Uterus (tissue), 3 donors: ENCODE measurements at regions not wholly inside any gene's neighbourhood (a gene's known extent, or its start where the extent isn't known, plus 50 kb on each side); places are given as distances from the start of the nearest gene placed in this dataset.

Source experiments
- DNase-seq, 2 donors: peaks; one replicate each; pipeline ENCODE4 v3.0.0-alpha.2; 2019 to 2020
- H3K27ac ChIP-seq, 2 donors: fragments of 200-600 bp; sonication (generic); 1 replicate in 1 of 2; 2 replicates in 1 of 2; pipeline ENCODE4 v1.5.1; 2016 to 2018
- H3K27me3 ChIP-seq, 2 donors: fragments of 200-600 bp; sonication (generic); one replicate each; pipeline ENCODE4 v1.5.1; 2018 to 2019; ENCODE audit warnings: control low read depth in 1 of 2
- H3K36me3 ChIP-seq, 2 donors: fragments of 200-600 bp; sonication (generic); one replicate each; pipeline ENCODE4 v1.5.1; 2019; ENCODE audit warnings: control low read depth in 1 of 2
- H3K4me1 ChIP-seq, 2 donors: fragments of 200-600 bp; sonication (generic); one replicate each; pipeline ENCODE4 v1.5.1; 2018 to 2019; ENCODE audit warnings: control low read depth in 1 of 2
- H3K4me3 ChIP-seq, 2 donors: fragments of 200-600 bp; sonication (generic); 1 replicate in 1 of 2; 2 replicates in 1 of 2; pipeline ENCODE4 v1.5.1; 2018 to 2019; ENCODE audit warnings: mild to moderate bottlenecking in 1 of 2
- H3K9me3 ChIP-seq, 2 donors: fragments of 200-600 bp; sonication (generic); one replicate each; pipeline ENCODE4 v1.5.1; 2019; ENCODE audit warnings: control low read depth in 1 of 2
- CTCF ChIP-seq, 4 experiments: fragments of 200-600 bp in 2 of 4; fragments of 450-650 bp in 2 of 4; sonication (generic) in 2 of 4; IDR thresholded peaks; one replicate each; pipeline ENCODE4 v1.5.1; 2016 to 2019; ENCODE audit warnings: antibody characterized with exemption in 4 of 4, mild to moderate bottlenecking in 2 of 4, moderate library complexity in 1 of 4
- POLR2A ChIP-seq, 2 donors: fragments of 450-650 bp; IDR thresholded peaks; one replicate each; pipeline ENCODE4 v1.6.1; 2016; ENCODE audit warnings: antibody characterized with exemption in 2 of 2, mild to moderate bottlenecking in 1 of 2, moderate library complexity in 1 of 2
- intact Hi-C: fragments of 100-400 bp; cut with DNase I; formaldehyde crosslinking; loops from one replicate; pipeline ENCODE4 v1.15.1; 2023; ENCODE audit warnings: low total_unique reads
- donor health status: DM: yes; HTN: yes; CAD: no.

DNA sequence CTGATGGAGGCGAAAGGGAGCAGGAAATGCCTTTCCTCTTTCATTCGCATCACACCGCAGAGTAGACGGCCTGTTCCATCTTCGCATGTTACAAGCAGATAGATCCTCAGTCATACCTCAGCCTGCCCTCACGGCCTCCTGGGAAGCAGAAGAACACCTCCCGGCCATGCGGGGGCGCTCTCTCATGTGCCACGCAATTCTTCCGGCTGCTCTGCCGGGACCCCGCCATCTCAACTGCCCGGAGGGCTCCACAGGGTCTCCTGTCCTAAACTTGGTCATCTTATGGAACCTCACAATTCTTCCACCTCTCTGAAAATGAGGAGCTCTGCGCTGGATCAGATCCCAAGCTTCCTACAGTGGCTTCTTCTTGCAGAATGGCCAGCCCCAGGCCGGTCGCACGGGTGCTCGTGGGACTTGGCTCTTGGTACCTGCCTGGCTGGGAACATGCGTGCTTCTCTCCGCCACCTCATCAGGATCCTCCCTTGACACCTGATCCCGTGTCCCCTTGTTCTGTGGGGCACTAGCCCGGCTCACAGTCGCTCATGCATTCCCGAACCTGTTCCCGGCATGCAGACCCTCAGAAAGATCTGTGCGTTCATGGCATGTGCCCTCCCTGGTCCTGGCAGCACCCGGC is 262.8 kb upstream of the SHH start:
- no peak for DNase-seq
- no peaks in the 10 kb centered on the region for H3K4me1 ChIP-seq
- H3K9me3 ChIP-seq = no peaks in the 10 kb centered on the region
- no peaks in the 10 kb centered on the region for H3K36me3 ChIP-seq
- intact Hi-C loops = no loop called here
- H3K27ac ChIP-seq = no peak overlapping the region
- H3K27me3 ChIP-seq = no peaks in the 10 kb centered on the region
- TF ChIP-seq POLR2A (IDR thresholded peaks at IDR 0.05) (no peak), CTCF (IDR thresholded peaks at IDR 0.05) (no peak)
- no peak overlapping the region for H3K4me3 ChIP-seq

DNA sequence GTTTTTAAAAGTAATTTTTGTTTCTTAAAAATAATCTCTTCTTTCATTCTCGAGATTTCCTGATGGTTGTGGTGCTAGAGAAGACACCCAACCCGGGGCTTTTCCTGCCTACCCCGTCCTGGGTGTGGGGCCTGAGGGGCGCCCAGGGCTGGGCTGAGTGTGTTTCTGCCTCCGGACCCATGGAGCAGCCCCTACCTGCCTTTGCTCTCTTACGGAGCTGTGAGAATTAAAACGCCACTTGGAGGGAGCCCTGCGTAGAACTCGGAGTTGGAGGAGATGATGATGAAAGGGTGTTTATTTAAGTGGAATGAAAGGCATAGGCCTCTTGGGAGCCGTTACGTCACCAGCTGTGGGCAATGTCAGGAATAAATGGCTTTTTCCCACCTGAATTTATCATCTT is 261.8 kb upstream of the SHH start:
- Histone ChIP-seq H3K9me3 (no peaks in the 10 kb centered on the region), H3K4me3 (no peak overlapping the region), H3K4me1 (no peaks in the 10 kb centered on the region), H3K36me3 (no peaks in the 10 kb centered on the region), H3K27me3 (no peaks in the 10 kb centered on the region), H3K27ac (no peak overlapping the region)
- TF ChIP-seq CTCF (IDR thresholded peaks at IDR 0.05) (no peak), POLR2A (IDR thresholded peaks at IDR 0.05) (no peak)
- DNase-seq = no peak
- intact Hi-C loops = no loop called here

GRCh38 chr7:156073366-156074052 is 261.2 kb upstream of the SHH start:
- TF ChIP-seq POLR2A (IDR thresholded peaks at IDR 0.05) = no peak
- no peak for TF ChIP-seq CTCF (IDR thresholded peaks at IDR 0.05)
- Histone ChIP-seq H3K27ac (no peak overlapping the region), H3K9me3 (no peaks in the 10 kb centered on the region), H3K4me3 (no peak overlapping the region), H3K36me3 (no peaks in the 10 kb centered on the region), H3K27me3 (no peaks in the 10 kb centered on the region), H3K4me1 (no peaks in the 10 kb centered on the region)
- no peak for DNase-seq
- intact Hi-C loops = no loop called here

GRCh38 chr7:156071612-156072011 is 259.3 kb upstream of the SHH start:
- Histone ChIP-seq H3K9me3 (no peaks in the 10 kb centered on the region), H3K4me1 (no peaks in the 10 kb centered on the region), H3K36me3 (no peaks in the 10 kb centered on the region), H3K27ac (no peak overlapping the region), H3K4me3 (no peak overlapping the region), H3K27me3 (no peaks in the 10 kb centered on the region)
- intact Hi-C loops = no loop called here
- no peak for DNase-seq
- TF ChIP-seq POLR2A (IDR thresholded peaks at IDR 0.05) = no peak
- no peak for TF ChIP-seq CTCF (IDR thresholded peaks at IDR 0.05)

GRCh38 chr7:156069891-156070290 is 257.6 kb upstream of the SHH start:
- TF ChIP-seq POLR2A (IDR thresholded peaks at IDR 0.05) (no peak), CTCF (IDR thresholded peaks at IDR 0.05) (no peak)
- Histone ChIP-seq H3K27me3 (no peaks in the 10 kb centered on the region), H3K27ac (no peak overlapping the region), H3K4me1 (no peaks in the 10 kb centered on the region), H3K9me3 (no peaks in the 10 kb centered on the region), H3K36me3 (no peaks in the 10 kb centered on the region), H3K4me3 (no peak overlapping the region)
- intact Hi-C loops = no loop called here
- no peak for DNase-seq
